ENCODE measurements at regions not wholly inside any gene's neighbourhood (a gene's known extent, or its start where the extent isn't known, plus 50 kb on each side); places are given as distances from the start of the nearest gene placed in this dataset.
"Not testable (repeated sequence)": the region's sequence is repeated elsewhere in the genome, so short reads cannot be mapped to it uniquely, and the experiment has no call there.

- Mint-ChIP-seq H3K4me1 (no peaks in the 10 kb centered on the region), H3K36me3 (ENCODE audit: low read depth) (peaks cover 6% of the 10 kb centered on the region), H3K4me3 (no peak overlapping the region), H3K27ac (ENCODE audit: unreplicated experiment) (no peak overlapping the region), H3K27me3 (ENCODE audit: low read depth) (peaks cover 2% of the 10 kb centered on the region), H3K9me3 (peaks cover 28% of the 10 kb centered on the region)
- TF ChIP-seq CTCF (conservative IDR thresholded peaks at IDR 0.05), result peak; percentile 60
- DNase-seq (ENCODE audit: low read depth, low spot score), result peak; percentile 11
These were observed 415.1 kb downstream of the NPIPA8 start for GRCh38 chr16:17921357-17921978.

- Mint-ChIP-seq H3K4me1 (no peaks in the 10 kb centered on the region), H3K4me3 (no peak overlapping the region), H3K27ac (ENCODE audit: unreplicated experiment) (no peak overlapping the region), H3K36me3 (ENCODE audit: low read depth) (peaks cover 3% of the 10 kb centered on the region), H3K27me3 (ENCODE audit: low read depth) (peaks cover 8% of the 10 kb centered on the region), H3K9me3 (peaks cover 22% of the 10 kb centered on the region)
- no peak for DNase-seq (ENCODE audit: low read depth, low spot score)
- TF ChIP-seq CTCF (conservative IDR thresholded peaks at IDR 0.05), result no peak
These were observed 419.1 kb downstream of the NPIPA8 start for GRCh38 chr16:17917316-17918019.

- H3K9me3 Mint-ChIP-seq, result peaks cover 17% of the 10 kb centered on the region
- DNase-seq (ENCODE audit: low read depth, low spot score), result no peak
- no peak overlapping the region for H3K27ac Mint-ChIP-seq (ENCODE audit: unreplicated experiment)
- TF ChIP-seq CTCF (conservative IDR thresholded peaks at IDR 0.05), result no peak
- H3K4me3 Mint-ChIP-seq, result no peak overlapping the region
- H3K36me3 Mint-ChIP-seq (ENCODE audit: low read depth), result peaks cover 3% of the 10 kb centered on the region
- H3K4me1 Mint-ChIP-seq, result no peaks in the 10 kb centered on the region
- H3K27me3 Mint-ChIP-seq (ENCODE audit: low read depth), result peaks cover 8% of the 10 kb centered on the region
These were observed 420.7 kb downstream of the NPIPA8 start for GRCh38 chr16:17915791-17916190.

- Mint-ChIP-seq H3K27ac (ENCODE audit: unreplicated experiment) (no peak overlapping the region), H3K4me1 (no peaks in the 10 kb centered on the region), H3K4me3 (no peak overlapping the region), H3K36me3 (ENCODE audit: low read depth) (peaks cover 3% of the 10 kb centered on the region), H3K27me3 (ENCODE audit: low read depth) (peaks cover 10% of the 10 kb centered on the region), H3K9me3 (peaks cover 11% of the 10 kb centered on the region)
- no peak for DNase-seq (ENCODE audit: low read depth, low spot score)
- TF ChIP-seq CTCF (conservative IDR thresholded peaks at IDR 0.05), result no peak
These were observed 422.4 kb downstream of the NPIPA8 start for GRCh38 chr16:17914168-17914567.

- H3K4me1 Mint-ChIP-seq, result not testable (repeated sequence)
These were observed 425.0 kb downstream of the NPIPA8 start for GRCh38 chr16:17911578-17911977.

GRCh38 chr16:17906626-17907025 is 429.9 kb downstream of the NPIPA8 start:
- H3K27me3 Mint-ChIP-seq (ENCODE audit: low read depth); H3K9me3 Mint-ChIP-seq; H3K4me1 Mint-ChIP-seq; H3K27ac Mint-ChIP-seq (ENCODE audit: unreplicated experiment); H3K4me3 Mint-ChIP-seq; H3K36me3 Mint-ChIP-seq (ENCODE audit: low read depth); DNase-seq (ENCODE audit: low read depth, low spot score): not testable (repeated sequence)

More at GRCh38 chr16:17911578-17911977, 425.0 kb downstream of the NPIPA8 start:
- H3K36me3 Mint-ChIP-seq (ENCODE audit: low read depth); H3K27ac Mint-ChIP-seq (ENCODE audit: unreplicated experiment); H3K27me3 Mint-ChIP-seq (ENCODE audit: low read depth); H3K9me3 Mint-ChIP-seq; DNase-seq (ENCODE audit: low read depth, low spot score); H3K4me3 Mint-ChIP-seq: not testable (repeated sequence)
